ENCODE measurements at regions not wholly inside any gene's neighbourhood (a gene's known extent, or its start where the extent isn't known, plus 50 kb on each side); places are given as distances from the start of the nearest gene placed in this dataset.

- peak overlapping the region; percentile 81 for H3K4ac ChIP-seq (ENCODE audit: low read depth, low read length)
- no peak overlapping the region for H3K4me2 ChIP-seq (ENCODE audit: low read length)
- H4K12ac ChIP-seq (ENCODE audit: low read depth, low read length): no peak overlapping the region
- no peaks in the 10 kb centered on the region for H3K9me3 ChIP-seq (ENCODE audit: insufficient read depth, low read depth, low read length)
- H2AFZ ChIP-seq (ENCODE audit: insufficient read depth, low read length, poor library complexity): no peak overlapping the region
- H3K9ac ChIP-seq (ENCODE audit: low read length): no peak overlapping the region
- peak overlapping the region; percentile 74 for H2BK120ac ChIP-seq (ENCODE audit: insufficient read depth, low read length, poor library complexity)
- no peaks in the 10 kb centered on the region for H3K36me3 ChIP-seq (ENCODE audit: control insufficient read depth in 1 of 2, insufficient read depth in 2 of 2, low read length in 2 of 2)
- peak overlapping the region; percentile 86 for H3K14ac ChIP-seq (ENCODE audit: low read length)
- no peaks in the 10 kb centered on the region for H3K27me3 ChIP-seq (ENCODE audit: insufficient read depth, low read length)
- no peak overlapping the region for H3K4me3 ChIP-seq (ENCODE audit: low read depth, low read length)
- peak overlapping the region; percentile 56 for H4K91ac ChIP-seq (ENCODE audit: low read depth, low read length)
- H3K18ac ChIP-seq (ENCODE audit: low read length): no peak overlapping the region
- H3K4me1 ChIP-seq (ENCODE audit: control insufficient read depth in 1 of 2, insufficient read depth in 2 of 2, low read length in 2 of 2): peaks cover 18 to 33% of the 10 kb centered on the region in 2 experiments
- no peak for DNase-seq
- peak overlapping the region; percentile 42 for H2BK5ac ChIP-seq (ENCODE audit: low read depth, low read length, poor library complexity)
- H2AK5ac ChIP-seq (ENCODE audit: low read length): peak overlapping the region; percentile 97
- H4K8ac ChIP-seq (ENCODE audit: low read depth, low read length): peak overlapping the region; percentile 9
- H3K23ac ChIP-seq (ENCODE audit: low read length): no peak overlapping the region
- H3K79me1 ChIP-seq (ENCODE audit: low read length): peaks cover 29% of the 10 kb centered on the region
- peaks cover 6% of the 10 kb centered on the region for H3K79me2 ChIP-seq (ENCODE audit: control insufficient read depth, insufficient read depth, low read length, poor library complexity)
- peak overlapping the region; percentile 93 for H2BK12ac ChIP-seq (ENCODE audit: low read length)
- WGBS (ENCODE audit: extremely low coverage, insufficient coverage, insufficient read length): no CpG with 5 or more reads among the region's 8 CpGs
- peak overlapping the region; percentile 77 for H3K27ac ChIP-seq (ENCODE audit: low read depth, low read length)
These were observed 86.8 kb upstream of the HIF1A start for GRCh38 chr14:61608245-61609165.

GRCh38 chr14:61609191-61609843, 86.0 kb upstream of the HIF1A start:
- DNase-seq: peak; percentile 77 to 80
- peak overlapping the region; percentile 11 for H4K8ac ChIP-seq (ENCODE audit: low read depth, low read length)
- H3K27me3 ChIP-seq (ENCODE audit: insufficient read depth, low read length): no peaks in the 10 kb centered on the region
- no peak overlapping the region for H4K12ac ChIP-seq (ENCODE audit: low read depth, low read length)
- no peak overlapping the region for H3K4ac ChIP-seq (ENCODE audit: low read depth, low read length)
- H3K9me3 ChIP-seq (ENCODE audit: insufficient read depth, low read depth, low read length): peaks cover 1% of the 10 kb centered on the region
- WGBS (ENCODE audit: extremely low coverage, insufficient coverage, insufficient read length): no CpG with 5 or more reads among the region's 10 CpGs
- peaks cover 6% of the 10 kb centered on the region for H3K79me2 ChIP-seq (ENCODE audit: control insufficient read depth, insufficient read depth, low read length, poor library complexity)
- peaks cover 29% of the 10 kb centered on the region for H3K79me1 ChIP-seq (ENCODE audit: low read length)
- peak overlapping the region; percentile 11 for H3K18ac ChIP-seq (ENCODE audit: low read length)
- H3K23ac ChIP-seq (ENCODE audit: low read length): no peak overlapping the region
- H3K4me2 ChIP-seq (ENCODE audit: low read length): no peak overlapping the region
- H4K91ac ChIP-seq (ENCODE audit: low read depth, low read length): peak overlapping the region; percentile 50
- no peak overlapping the region for H2AFZ ChIP-seq (ENCODE audit: insufficient read depth, low read length, poor library complexity)
- peak overlapping the region; percentile 40 for H2BK120ac ChIP-seq (ENCODE audit: insufficient read depth, low read length, poor library complexity)
- peak overlapping the region; percentile 77 for H3K27ac ChIP-seq (ENCODE audit: low read depth, low read length)
- H3K9ac ChIP-seq (ENCODE audit: low read length): no peak overlapping the region
- peak overlapping the region; percentile 41 for H2BK12ac ChIP-seq (ENCODE audit: low read length)
- H3K36me3 ChIP-seq (ENCODE audit: control insufficient read depth in 1 of 2, insufficient read depth in 2 of 2, low read length in 2 of 2): no peaks in the 10 kb centered on the region
- H2AK5ac ChIP-seq (ENCODE audit: low read length): no peak overlapping the region
- H3K4me1 ChIP-seq (ENCODE audit: control insufficient read depth in 1 of 2, insufficient read depth in 2 of 2, low read length in 2 of 2): peaks cover 18 to 33% of the 10 kb centered on the region in 2 experiments
- peak overlapping the region; percentile 6 for H3K14ac ChIP-seq (ENCODE audit: low read length)
- peak overlapping the region; percentile 74 for H2BK5ac ChIP-seq (ENCODE audit: low read depth, low read length, poor library complexity)
- H3K4me3 ChIP-seq (ENCODE audit: low read depth, low read length): no peak overlapping the region

- Histone ChIP-seq H3K23ac (ENCODE audit: low read length) (no peak overlapping the region), H4K12ac (ENCODE audit: low read depth, low read length) (no peak overlapping the region), H2AFZ (ENCODE audit: insufficient read depth, low read length, poor library complexity) (no peak overlapping the region), H3K36me3 (ENCODE audit: control insufficient read depth in 1 of 2, insufficient read depth in 2 of 2, low read length in 2 of 2) (no peaks in the 10 kb centered on the region), H2BK12ac (ENCODE audit: low read length) (peak overlapping the region; percentile 46), H3K14ac (ENCODE audit: low read length) (no peak overlapping the region), H2BK120ac (ENCODE audit: insufficient read depth, low read length, poor library complexity) (peak overlapping the region; percentile 30), H2AK5ac (ENCODE audit: low read length) (no peak overlapping the region), H3K79me1 (ENCODE audit: low read length) (peaks cover 31% of the 10 kb centered on the region), H4K91ac (ENCODE audit: low read depth, low read length) (no peak overlapping the region), H3K4ac (ENCODE audit: low read depth, low read length) (no peak overlapping the region), H4K8ac (ENCODE audit: low read depth, low read length) (no peak overlapping the region), H3K4me2 (ENCODE audit: low read length) (no peak overlapping the region), H3K27ac (ENCODE audit: low read depth, low read length) (peak overlapping the region; percentile 77), H3K27me3 (ENCODE audit: insufficient read depth, low read length) (no peaks in the 10 kb centered on the region), H3K4me1 (ENCODE audit: control insufficient read depth in 1 of 2, insufficient read depth in 2 of 2, low read length in 2 of 2) (peaks cover 18 to 31% of the 10 kb centered on the region in 2 experiments), H3K18ac (ENCODE audit: low read length) (no peak overlapping the region), H3K4me3 (ENCODE audit: low read depth, low read length) (no peak overlapping the region), H3K9me3 (ENCODE audit: insufficient read depth, low read depth, low read length) (peaks cover 1% of the 10 kb centered on the region), H2BK5ac (ENCODE audit: low read depth, low read length, poor library complexity) (no peak overlapping the region), H3K9ac (ENCODE audit: low read length) (no peak overlapping the region), H3K79me2 (ENCODE audit: control insufficient read depth, insufficient read depth, low read length, poor library complexity) (peaks cover 6% of the 10 kb centered on the region)
- DNase-seq: peak; percentile 20 to 62
- no CpG with 5 or more reads among the region's 5 CpGs for WGBS (ENCODE audit: extremely low coverage, insufficient coverage, insufficient read length)
These were observed 85.4 kb upstream of the HIF1A start for GRCh38 chr14:61609884-61610283.

GRCh38 chr14:61610900-61611299, 84.4 kb upstream of the HIF1A start:
- Histone ChIP-seq H2AFZ (ENCODE audit: insufficient read depth, low read length, poor library complexity) (no peak overlapping the region), H3K79me2 (ENCODE audit: control insufficient read depth, insufficient read depth, low read length, poor library complexity) (peaks cover 6% of the 10 kb centered on the region), H3K18ac (ENCODE audit: low read length) (no peak overlapping the region), H3K4me2 (ENCODE audit: low read length) (no peak overlapping the region), H3K9me3 (ENCODE audit: insufficient read depth, low read depth, low read length) (peaks cover 1% of the 10 kb centered on the region), H3K9ac (ENCODE audit: low read length) (no peak overlapping the region), H4K8ac (ENCODE audit: low read depth, low read length) (no peak overlapping the region), H3K23ac (ENCODE audit: low read length) (no peak overlapping the region), H4K12ac (ENCODE audit: low read depth, low read length) (no peak overlapping the region), H3K27ac (ENCODE audit: low read depth, low read length) (peak overlapping the region; percentile 83), H2AK5ac (ENCODE audit: low read length) (no peak overlapping the region), H3K14ac (ENCODE audit: low read length) (no peak overlapping the region), H3K79me1 (ENCODE audit: low read length) (peaks cover 31% of the 10 kb centered on the region), H3K27me3 (ENCODE audit: insufficient read depth, low read length) (no peaks in the 10 kb centered on the region), H3K4me3 (ENCODE audit: low read depth, low read length) (no peak overlapping the region), H3K36me3 (ENCODE audit: control insufficient read depth in 1 of 2, insufficient read depth in 2 of 2, low read length in 2 of 2) (no peaks in the 10 kb centered on the region), H4K91ac (ENCODE audit: low read depth, low read length) (peak overlapping the region; percentile 82), H3K4ac (ENCODE audit: low read depth, low read length) (no peak overlapping the region), H2BK5ac (ENCODE audit: low read depth, low read length, poor library complexity) (peak overlapping the region; percentile 63), H2BK12ac (ENCODE audit: low read length) (peak overlapping the region; percentile 93), H3K4me1 (ENCODE audit: control insufficient read depth in 1 of 2, insufficient read depth in 2 of 2, low read length in 2 of 2) (peaks cover 18 to 35% of the 10 kb centered on the region in 2 experiments), H2BK120ac (ENCODE audit: insufficient read depth, low read length, poor library complexity) (peak overlapping the region; percentile 65)
- no CpG with 5 or more reads among the region's 2 CpGs for WGBS (ENCODE audit: extremely low coverage, insufficient coverage, insufficient read length)
- DNase-seq: no peak
